UCSD-AML1 (cell line): ENCODE measurements at regions not wholly inside any gene's neighbourhood (a gene's known extent, or its start where the extent isn't known, plus 50 kb on each side); places are given as distances from the start of the nearest gene placed in this dataset.

Experiments
- DNase-seq: peaks from one replicate; lab custom pipeline; 2025; ENCODE audit not compliant: unreplicated experiment; lab: John Stamatoyannopoulos, UW

DNA sequence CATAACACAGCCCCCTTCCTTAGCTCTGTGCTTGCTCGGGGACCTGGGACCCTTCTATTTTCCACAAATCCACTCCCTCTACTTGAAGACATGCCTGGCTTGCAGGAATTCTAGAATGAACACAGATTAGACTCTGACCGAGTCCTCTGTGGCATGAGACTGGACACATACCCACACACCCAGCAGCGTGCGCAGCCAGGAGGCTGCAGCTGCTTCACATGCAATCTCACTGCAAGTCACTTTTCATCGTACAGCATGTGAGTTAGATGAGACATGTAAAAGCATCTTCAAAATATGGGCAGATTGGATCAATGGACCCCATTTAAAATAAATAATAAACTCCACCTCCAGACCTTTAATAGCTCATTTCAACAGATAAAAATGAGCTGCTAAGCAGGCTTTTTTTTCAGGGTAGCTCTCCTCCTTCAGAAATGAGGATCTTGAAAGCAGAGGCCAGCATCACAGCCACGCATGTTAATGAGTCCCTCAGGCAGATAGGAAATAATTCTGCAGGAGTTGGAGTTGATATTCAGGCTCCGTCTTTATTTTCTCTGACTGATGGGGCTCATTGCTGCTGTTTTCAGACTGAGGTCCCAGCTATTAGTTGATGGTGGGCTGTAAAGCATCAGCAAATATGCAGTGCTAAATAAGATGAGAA is 215.1 kb upstream of the GGTLC1 start:
- DNase-seq = no peak

DNA sequence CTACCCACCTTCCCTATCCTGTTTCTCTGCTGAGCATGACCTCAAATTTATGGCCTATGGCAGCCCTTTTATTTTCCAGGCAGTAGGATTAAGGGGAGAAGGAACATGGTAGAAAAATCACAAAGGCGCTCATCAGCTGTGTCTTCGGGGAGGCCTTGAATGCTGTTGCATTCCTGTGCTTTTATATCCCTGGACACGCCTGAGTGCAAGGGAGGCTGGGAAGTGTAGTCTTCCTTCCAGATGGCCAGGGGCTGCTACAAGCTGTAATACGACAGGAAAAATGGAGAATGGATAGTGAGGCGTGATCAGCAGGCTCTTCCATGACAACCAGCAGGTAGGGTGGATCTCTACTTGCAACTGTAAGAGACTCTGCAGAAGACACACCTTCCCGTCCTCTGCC is 210.9 kb upstream of the GGTLC1 start:
- no peak for DNase-seq

GRCh38 chr20:24194143-24194542 is 205.6 kb upstream of the GGTLC1 start:
- DNase-seq = no peak

GRCh38 chr20:24190905-24191304 is 202.3 kb upstream of the GGTLC1 start:
- no peak for DNase-seq

DNA sequence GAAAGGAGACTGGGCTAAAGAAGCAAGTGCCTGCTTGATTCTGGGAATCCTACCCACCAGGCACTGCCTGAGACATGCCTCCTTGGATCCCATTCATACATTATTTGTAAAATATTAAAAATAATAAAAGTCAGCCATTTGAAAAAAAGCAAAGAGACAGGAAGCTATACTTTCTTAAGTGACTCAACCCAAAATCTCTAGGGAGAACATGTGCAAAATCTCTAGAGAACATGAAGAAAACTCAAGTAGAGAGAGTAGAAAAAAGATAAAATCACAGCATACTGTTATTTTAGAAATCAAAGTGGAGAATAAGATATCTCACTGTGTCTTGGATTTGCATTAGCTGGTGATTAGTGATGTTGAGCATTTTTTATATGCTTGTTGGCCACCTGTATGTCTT is 197.2 kb upstream of the GGTLC1 start:
- DNase-seq = no peak

DNA sequence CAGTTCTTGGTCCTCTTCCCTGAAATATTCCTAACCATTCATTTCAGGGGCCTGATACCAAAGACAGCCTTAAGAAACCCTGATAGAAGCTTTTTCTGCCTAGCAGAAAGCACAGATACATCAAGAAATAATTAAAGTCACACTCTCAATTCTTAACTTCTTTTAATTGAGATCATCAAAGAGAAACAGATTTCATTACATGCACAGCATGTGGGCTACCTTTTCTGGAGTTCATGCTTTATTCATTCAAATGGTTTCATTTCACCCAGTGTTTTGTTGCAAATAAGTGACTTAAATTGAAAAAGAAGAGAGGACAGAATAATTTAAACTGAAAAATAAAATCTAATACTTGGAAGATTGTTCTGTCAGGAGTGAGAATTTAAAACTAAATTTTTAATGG is 192.6 kb upstream of the GGTLC1 start:
- DNase-seq = no peak

DNA sequence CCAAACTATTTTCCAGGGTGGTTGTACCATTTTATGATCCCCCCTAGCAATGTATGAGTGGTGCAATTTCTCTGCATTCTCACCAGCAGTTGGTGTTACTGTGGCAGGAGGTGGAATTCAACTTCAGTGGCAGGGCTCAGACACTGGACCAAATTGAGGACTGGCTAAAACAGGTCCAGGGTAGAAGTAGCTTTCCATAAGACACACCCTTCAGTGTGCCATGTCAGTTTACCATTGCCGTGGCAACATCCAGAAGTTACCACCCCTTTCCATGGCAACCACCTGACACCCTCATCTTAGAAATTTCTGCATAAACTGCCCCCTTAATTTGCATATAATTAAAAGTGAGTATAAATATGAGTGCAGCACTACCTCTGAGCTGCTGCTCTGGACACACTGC is 180.7 kb upstream of the GGTLC1 start:
- DNase-seq = no peak

GRCh38 chr20:24166412-24166811 is 177.8 kb upstream of the GGTLC1 start:
- no peak for DNase-seq

DNA sequence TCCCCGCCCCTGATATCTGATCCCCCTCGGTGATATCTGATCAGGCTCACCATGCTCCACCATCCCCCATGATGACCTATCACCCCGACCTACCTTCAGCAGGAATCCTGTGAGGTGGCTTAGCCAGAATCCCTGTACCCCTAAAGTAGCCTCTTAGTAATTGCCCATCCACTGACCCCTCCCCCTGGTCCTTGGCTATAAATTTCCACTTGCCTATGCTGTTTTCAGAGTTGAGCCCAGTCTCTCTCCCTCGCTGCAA is 177.5 kb upstream of the GGTLC1 start:
- no peak for DNase-seq

DNA sequence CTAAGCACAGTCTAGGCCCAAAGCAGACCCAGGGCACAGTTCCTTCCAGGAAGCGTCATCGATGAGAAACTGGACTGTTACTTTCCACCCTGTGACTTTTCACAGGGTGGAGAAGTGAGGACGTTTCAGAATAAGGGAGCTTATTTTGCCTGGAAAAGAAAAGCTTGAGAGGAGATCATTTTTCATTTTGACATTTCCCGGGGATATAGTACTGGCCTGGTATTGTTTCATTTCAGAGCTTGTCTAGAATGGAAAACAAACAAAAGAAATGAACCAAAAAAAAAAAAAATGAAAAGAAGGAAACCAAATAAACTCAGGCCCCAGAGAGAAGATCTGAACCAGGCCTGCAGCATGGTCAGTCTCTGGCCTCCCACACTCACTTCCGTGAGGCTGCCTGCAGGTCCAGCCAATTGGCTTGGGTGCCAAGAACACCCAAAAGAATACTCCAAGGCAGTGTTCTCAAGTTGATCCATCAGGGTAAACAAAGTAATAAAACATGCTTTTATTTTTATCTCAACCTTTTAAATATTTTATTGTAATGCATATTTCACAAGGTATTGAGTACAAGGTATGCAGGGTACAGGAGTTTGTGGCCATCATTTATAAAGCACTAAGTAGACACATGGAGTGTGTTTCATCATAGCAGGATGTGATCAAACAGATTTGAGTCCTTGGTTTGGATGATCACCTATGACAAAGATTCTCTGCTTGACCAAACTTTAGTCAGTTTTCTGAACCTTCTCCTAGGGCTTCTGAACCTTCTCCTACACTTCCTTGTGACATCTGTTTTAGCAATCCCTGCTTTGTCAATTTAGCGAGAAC is 176.9 kb upstream of the GGTLC1 start:
- DNase-seq = no peak

DNA sequence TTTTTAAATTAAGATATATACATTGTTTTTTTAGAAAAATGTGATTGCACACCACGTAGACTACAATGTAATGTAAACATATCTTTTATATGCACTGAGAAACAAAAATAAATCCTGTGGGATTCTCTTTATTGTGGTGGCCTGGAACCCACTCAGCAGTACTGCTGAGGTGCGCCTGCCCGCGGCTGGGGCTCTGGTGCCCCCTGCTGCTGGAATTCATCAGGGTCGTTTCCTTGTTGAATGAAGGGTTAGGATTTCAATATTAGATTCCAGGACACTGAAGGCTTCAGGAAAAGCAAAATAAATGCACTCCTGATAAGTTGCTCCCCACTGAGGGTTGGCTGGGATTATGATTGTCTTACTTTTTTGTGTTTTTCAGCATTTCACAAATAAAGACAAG is 175.8 kb upstream of the GGTLC1 start:
- DNase-seq = no peak

GRCh38 chr20:24163506-24163905 is 174.9 kb upstream of the GGTLC1 start:
- no peak for DNase-seq

DNA sequence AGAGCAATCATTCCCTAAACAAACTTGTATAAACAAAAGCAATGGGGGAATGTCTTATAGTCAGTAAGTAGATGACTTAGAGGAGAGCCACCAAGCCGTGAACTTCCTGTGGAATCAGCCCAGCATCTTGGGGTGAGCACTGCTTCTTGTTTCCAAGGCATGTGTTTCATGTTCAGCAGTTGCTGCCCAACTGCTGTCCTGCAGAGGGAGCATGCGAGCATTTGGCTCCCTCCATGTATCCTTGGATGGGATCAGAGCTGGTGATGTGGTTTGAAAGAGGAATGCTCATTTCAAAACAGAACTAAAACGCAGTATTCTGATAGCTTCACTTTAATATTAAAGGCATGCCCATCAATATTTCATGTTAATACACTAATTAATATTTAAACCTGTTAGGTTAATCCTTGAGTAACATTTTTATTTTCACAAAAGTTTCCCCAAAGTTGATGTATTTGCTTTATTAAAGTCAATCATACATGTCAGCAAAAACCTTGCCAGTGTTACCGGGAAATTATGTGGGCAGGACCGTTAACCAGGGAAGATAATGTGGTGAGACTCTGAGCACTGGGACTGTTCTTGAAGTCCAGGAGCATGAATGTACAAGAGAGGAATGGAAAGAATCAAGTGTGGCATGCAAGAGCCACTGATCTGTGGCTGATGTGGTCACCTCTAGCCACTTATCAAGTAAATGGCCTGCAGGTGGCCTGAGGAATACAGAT is 172.1 kb upstream of the GGTLC1 start:
- peak; percentile 41 for DNase-seq

DNA sequence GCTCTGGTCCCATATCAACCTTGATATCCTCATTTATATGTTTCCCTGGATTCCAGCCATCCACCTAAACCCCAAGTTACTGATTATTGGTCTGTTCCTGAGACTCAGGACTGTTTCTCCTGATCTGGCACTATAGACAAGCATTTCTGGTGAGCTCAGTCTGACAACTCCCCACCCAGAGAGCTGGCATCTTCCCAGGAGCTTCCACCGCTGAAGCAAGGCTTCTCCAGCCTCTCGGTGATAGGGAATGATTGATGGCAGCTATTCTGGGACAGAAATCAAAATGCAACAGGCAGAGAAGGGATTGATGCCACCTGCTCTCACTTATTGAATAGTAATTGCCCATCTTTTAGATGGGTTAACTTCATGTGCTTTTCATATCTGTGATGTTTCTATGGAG is 169.7 kb upstream of the GGTLC1 start:
- no peak for DNase-seq

GRCh38 chr20:24157213-24157612 is 168.6 kb upstream of the GGTLC1 start:
- no peak for DNase-seq

DNA sequence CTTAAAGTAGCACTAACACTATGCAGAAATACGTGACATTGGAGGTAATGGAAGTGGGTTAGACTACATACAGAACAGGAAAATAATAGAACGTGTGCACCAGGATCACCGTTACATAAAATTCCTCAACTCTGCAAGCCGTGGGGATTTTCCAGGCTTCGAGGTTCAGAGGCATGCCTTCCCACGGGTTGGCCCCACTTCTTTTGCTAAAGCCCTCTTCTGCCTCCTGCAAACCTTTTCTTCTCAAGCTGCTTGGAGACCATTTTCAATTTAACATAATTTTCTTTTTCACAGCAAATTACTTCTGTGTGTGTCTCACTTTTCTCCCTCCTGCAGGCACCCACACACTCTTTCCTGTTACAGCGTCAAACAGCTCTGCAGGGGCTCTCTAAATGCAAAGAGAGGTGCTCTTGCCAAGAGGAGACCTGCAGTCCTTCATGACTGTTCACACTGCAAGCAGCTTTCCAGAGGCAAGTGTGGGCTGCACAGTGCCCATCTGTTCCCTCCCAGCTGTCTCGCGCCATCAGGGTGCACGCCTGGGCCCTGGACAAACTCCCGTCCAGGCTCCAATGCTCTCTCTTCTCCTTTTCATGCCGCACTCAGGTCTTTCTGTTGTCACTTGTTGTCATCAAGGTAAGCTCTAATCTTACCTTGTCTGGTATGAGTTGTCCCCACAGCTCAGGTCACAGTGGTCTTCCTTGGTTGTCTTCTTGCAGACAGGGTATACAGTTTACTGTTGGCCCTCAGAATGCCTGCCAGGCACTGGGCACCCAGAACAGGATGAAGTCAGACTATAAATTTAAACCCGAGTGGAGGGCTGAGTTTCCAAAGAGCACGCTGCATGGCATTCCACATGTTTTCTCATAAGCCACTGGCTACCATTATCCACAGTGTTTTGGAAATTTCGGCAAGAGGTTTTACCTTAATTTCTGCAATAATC is 164.8 kb upstream of the GGTLC1 start:
- no peak for DNase-seq

- no peak for DNase-seq
Measured at GRCh38 chr20:24151621-24152294, 163.2 kb upstream of the GGTLC1 start.

GRCh38 chr20:24150406-24150805 is 161.8 kb upstream of the GGTLC1 start:
- no peak for DNase-seq

GRCh38 chr20:24149881-24150307 is 161.3 kb upstream of the GGTLC1 start:
- DNase-seq = no peak

DNA sequence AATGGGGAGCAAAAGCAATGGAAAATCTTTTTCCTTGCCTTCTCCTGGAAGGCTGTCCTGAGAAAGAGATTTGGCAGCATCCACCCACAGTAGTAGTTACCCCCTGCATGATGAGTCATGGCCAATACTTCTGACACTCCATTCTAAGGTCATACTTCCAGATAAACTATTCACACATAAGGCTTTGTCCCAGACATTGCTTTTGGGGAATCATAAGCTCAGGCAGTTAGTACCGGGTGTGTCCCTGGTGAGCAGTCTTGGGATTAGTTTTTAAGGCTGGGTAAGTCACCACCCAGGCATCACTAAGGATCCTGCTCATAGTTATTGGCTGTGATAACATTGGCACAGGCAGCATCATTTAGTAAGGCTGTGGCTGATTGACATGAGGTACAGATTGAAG is 160.6 kb upstream of the GGTLC1 start:
- DNase-seq = no peak

DNA sequence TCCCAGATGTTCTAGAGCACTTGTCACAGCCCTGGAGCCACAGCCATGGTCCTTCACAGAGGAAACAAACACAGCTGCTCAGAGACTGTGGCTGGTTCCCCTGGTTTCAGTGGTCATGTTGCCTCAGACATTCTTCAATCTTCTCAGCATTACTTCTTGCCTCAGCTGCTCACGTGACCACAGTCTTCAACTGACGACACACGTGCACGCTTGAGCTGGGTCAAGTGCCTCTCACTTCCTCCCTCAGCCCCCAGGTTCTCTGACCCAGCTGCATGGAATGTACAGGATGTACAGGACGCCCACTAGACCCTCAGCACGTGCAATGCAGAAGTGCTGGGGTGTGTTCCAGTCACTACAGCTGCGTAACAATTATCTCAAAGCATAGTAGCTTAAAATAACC is 159.8 kb upstream of the GGTLC1 start:
- no peak for DNase-seq
